ENCODE measurements at regions not wholly inside any gene's neighbourhood (a gene's known extent, or its start where the extent isn't known, plus 50 kb on each side); places are given as distances from the start of the nearest gene placed in this dataset.

DNA sequence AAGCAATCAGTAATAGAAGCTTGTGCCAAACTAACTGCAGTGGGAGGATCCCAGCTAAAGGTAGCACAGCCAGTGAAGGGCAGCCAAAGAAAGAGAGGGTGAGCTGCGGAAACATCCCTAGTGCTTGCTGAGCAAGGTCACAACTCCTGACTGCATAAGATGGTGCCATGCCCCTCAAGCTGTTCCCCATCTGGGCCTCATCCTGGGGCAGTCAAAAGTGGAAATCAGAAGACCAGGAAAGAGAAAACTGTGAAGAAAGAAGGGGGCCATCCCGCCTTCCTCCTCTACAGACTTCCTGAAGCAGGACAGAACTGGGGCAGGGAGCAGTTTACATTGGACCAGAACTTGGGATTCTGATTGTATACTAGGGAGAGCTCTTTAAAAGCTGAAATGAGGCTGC is 159.2 kb downstream of the TNFSF13B start:
- no peak for ATAC-seq (ENCODE audit: low read depth)
- no peaks in the 10 kb centered on the region for H3K36me3 ChIP-seq (ENCODE audit: low read depth)
- peaks cover 1% of the 10 kb centered on the region for H3K4me1 ChIP-seq (ENCODE audit: insufficient read depth, poor library complexity, severe bottlenecking)
- H3K4me3 ChIP-seq (ENCODE audit: severe bottlenecking): no peak overlapping the region
- no peaks in the 10 kb centered on the region for H3K27me3 ChIP-seq (ENCODE audit: insufficient read depth, poor library complexity, severe bottlenecking)
- H3K27ac ChIP-seq (ENCODE audit: poor library complexity, severe bottlenecking): no peak overlapping the region
- no peak for DNase-seq (ENCODE audit: low spot score)
- no peaks in the 10 kb centered on the region for H3K9me3 ChIP-seq (ENCODE audit: severe bottlenecking)
- TF ChIP-seq, protein P1, sequence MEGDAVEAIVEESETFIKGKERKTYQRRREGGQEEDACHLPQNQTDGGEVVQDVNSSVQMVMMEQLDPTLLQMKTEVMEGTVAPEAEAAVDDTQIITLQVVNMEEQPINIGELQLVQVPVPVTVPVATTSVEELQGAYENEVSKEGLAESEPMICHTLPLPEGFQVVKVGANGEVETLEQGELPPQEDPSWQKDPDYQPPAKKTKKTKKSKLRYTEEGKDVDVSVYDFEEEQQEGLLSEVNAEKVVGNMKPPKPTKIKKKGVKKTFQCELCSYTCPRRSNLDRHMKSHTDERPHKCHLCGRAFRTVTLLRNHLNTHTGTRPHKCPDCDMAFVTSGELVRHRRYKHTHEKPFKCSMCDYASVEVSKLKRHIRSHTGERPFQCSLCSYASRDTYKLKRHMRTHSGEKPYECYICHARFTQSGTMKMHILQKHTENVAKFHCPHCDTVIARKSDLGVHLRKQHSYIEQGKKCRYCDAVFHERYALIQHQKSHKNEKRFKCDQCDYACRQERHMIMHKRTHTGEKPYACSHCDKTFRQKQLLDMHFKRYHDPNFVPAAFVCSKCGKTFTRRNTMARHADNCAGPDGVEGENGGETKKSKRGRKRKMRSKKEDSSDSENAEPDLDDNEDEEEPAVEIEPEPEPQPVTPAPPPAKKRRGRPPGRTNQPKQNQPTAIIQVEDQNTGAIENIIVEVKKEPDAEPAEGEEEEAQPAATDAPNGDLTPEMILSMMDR (IDR thresholded peaks at IDR 0.05; ENCODE audit: poor library complexity, severe bottlenecking): no peak

DNA sequence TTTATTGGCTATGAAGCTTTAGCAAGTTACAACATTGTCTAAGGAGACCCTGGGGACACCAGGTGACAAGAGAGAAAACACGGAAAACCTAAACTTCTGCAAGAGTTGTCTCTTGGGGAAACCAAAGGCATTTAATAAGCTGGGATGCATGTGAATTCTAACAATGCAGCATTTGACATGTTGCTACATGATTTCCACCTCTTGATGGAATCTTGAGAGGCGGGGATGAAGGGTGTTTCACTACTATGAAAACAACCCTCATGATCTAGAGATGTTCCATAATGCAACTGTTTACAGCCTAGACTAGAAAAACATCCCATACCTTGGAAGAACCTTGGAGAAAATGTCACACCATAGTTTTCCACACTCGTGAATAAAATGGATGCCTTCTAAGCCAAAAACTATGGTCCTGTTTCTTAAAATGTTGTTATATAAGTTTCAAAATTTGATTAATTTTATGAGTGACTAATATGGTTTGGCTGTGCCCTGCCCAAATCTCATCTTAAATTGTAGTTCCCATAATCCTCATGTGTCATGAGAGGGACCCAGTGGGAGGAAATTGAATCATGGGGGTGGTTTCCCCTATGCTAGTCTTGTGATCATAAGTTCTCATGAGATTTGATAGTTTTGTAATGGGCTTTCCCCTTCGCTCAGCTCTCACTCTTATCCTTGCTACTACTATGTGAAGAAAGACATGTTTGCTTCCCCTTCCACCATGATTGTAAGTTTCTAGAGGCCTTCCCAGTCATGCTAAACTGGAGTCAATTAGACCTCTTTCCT is 164.6 kb downstream of the TNFSF13B start:
- TF ChIP-seq, protein P1 (IDR thresholded peaks at IDR 0.05; ENCODE audit: poor library complexity, severe bottlenecking): no peak
- no peak overlapping the region for H3K27ac ChIP-seq (ENCODE audit: poor library complexity, severe bottlenecking)
- H3K27me3 ChIP-seq (ENCODE audit: insufficient read depth, poor library complexity, severe bottlenecking): peaks cover 4% of the 10 kb centered on the region
- ATAC-seq (ENCODE audit: low read depth) (0 out of 3 replicates have a peak, but pooled peaks have one; percentile 36), DNase-seq (ENCODE audit: low spot score) (no peak)
- no peak overlapping the region for H3K4me3 ChIP-seq (ENCODE audit: severe bottlenecking)
- H3K9me3 ChIP-seq (ENCODE audit: severe bottlenecking): no peaks in the 10 kb centered on the region
- H3K4me1 ChIP-seq (ENCODE audit: insufficient read depth, poor library complexity, severe bottlenecking): peaks cover 8% of the 10 kb centered on the region
- H3K36me3 ChIP-seq (ENCODE audit: low read depth): no peaks in the 10 kb centered on the region

DNA sequence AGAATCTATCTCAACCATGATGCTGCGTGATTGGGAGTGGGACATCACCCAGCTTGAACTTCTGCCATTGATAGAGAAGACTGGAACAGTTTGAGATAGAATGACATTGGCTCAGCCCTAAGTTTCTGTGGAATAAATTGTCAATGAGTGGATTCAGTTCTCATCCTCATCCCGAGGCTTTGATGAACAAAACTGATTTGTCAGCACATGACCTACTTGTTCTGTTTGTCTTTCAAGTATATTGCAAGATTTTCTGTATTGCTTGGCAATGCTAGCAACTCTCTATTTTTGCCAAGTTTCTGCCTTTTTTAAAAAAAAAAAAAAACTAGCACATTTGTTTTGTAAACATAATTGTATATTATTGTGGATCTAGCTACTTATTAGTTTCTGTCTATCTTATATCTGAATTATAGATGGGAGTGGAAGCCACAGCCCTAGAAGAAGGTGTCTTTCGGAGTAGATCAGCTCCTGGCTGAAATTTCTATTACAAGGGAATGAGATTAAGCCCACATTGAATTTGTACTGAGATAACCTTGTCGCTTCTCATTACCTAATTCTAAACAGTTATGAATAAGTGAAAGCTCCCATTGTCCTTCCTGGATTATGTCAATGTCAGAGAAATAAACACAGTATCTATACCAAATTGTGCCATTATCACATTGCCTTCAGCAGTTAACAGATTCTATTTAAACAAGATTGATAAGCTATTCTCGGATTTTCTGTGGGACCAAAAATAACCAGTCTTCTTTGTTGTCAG is 166.1 kb downstream of the TNFSF13B start:
- peaks cover 8% of the 10 kb centered on the region for H3K4me1 ChIP-seq (ENCODE audit: insufficient read depth, poor library complexity, severe bottlenecking)
- peaks cover 4% of the 10 kb centered on the region for H3K27me3 ChIP-seq (ENCODE audit: insufficient read depth, poor library complexity, severe bottlenecking)
- H3K27ac ChIP-seq (ENCODE audit: poor library complexity, severe bottlenecking): no peak overlapping the region
- TF ChIP-seq, protein P1 (IDR thresholded peaks at IDR 0.05; ENCODE audit: poor library complexity, severe bottlenecking): no peak
- DNase-seq (ENCODE audit: low spot score): no peak
- no peak overlapping the region for H3K4me3 ChIP-seq (ENCODE audit: severe bottlenecking)
- no peaks in the 10 kb centered on the region for H3K36me3 ChIP-seq (ENCODE audit: low read depth)
- no peak for ATAC-seq (ENCODE audit: low read depth)
- no peaks in the 10 kb centered on the region for H3K9me3 ChIP-seq (ENCODE audit: severe bottlenecking)

DNA sequence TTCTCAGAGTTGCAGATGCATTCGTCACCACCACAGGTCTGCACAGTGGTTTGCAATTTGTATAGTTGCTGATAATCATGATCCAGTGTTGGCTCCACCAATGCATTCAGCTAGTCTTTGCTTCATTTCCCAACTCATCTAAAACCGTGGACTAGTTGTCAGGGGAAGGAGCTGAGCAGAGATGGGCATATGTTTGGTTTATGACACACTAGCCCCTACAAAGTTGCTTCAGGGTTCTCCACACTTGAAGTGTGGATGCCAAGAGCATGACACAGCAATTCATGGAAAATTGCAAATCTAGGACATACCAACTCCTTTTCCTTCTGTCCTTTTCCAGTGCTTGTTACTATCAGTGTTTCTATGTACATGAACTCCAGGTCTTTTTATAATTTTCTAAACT is 168.0 kb downstream of the TNFSF13B start:
- TF ChIP-seq, protein P1 (IDR thresholded peaks at IDR 0.05; ENCODE audit: poor library complexity, severe bottlenecking): no peak
- ATAC-seq (ENCODE audit: low read depth) (no peak), DNase-seq (ENCODE audit: low spot score) (no peak)
- no peaks in the 10 kb centered on the region for H3K36me3 ChIP-seq (ENCODE audit: low read depth)
- H3K9me3 ChIP-seq (ENCODE audit: severe bottlenecking): no peaks in the 10 kb centered on the region
- no peak overlapping the region for H3K27ac ChIP-seq (ENCODE audit: poor library complexity, severe bottlenecking)
- peaks cover 8% of the 10 kb centered on the region for H3K27me3 ChIP-seq (ENCODE audit: insufficient read depth, poor library complexity, severe bottlenecking)
- peaks cover 8% of the 10 kb centered on the region for H3K4me1 ChIP-seq (ENCODE audit: insufficient read depth, poor library complexity, severe bottlenecking)
- no peak overlapping the region for H3K4me3 ChIP-seq (ENCODE audit: severe bottlenecking)
